ENCODE measurements at regions not wholly inside any gene's neighbourhood (a gene's known extent, or its start where the extent isn't known, plus 50 kb on each side); places are given as distances from the start of the nearest gene placed in this dataset.
"Not testable (repeated sequence)": the region's sequence is repeated elsewhere in the genome, so short reads cannot be mapped to it uniquely, and the experiment has no call there.

- no peaks in the 10 kb centered on the region for H3K36me3 Mint-ChIP-seq (ENCODE audit: low read depth)
- intact Hi-C loops (cut with micrococcal nuclease), result no loop called here
- H3K4me3 Mint-ChIP-seq, result no peak overlapping the region
- peak overlapping the region; percentile 59 for H3K27ac Mint-ChIP-seq
- DNase-seq (ENCODE audit: low spot score), result no peak
- no peaks in the 10 kb centered on the region for H3K9me3 Mint-ChIP-seq
- peaks cover 21% of the 10 kb centered on the region for H3K4me1 Mint-ChIP-seq (ENCODE audit: low read depth)
- peaks cover 12% of the 10 kb centered on the region for H3K27me3 Mint-ChIP-seq (ENCODE audit: insufficient read depth)
Measured at GRCh38 chr18:63071701-63072141, 247.8 kb downstream of the BCL2 start.

GRCh38 chr18:63070767-63071502 lies 248.6 kb downstream of the BCL2 start:
- peaks cover 21% of the 10 kb centered on the region for H3K4me1 Mint-ChIP-seq (ENCODE audit: low read depth)
- no peaks in the 10 kb centered on the region for H3K9me3 Mint-ChIP-seq
- peaks cover 11% of the 10 kb centered on the region for H3K27me3 Mint-ChIP-seq (ENCODE audit: insufficient read depth)
- no peak overlapping the region for H3K27ac Mint-ChIP-seq
- intact Hi-C loops (cut with micrococcal nuclease), result no loop called here
- H3K36me3 Mint-ChIP-seq (ENCODE audit: low read depth), result no peaks in the 10 kb centered on the region
- H3K4me3 Mint-ChIP-seq, result no peak overlapping the region
- no peak for DNase-seq (ENCODE audit: low spot score)

GRCh38 chr18:63069496-63069895 lies 250.1 kb downstream of the BCL2 start:
- Mint-ChIP-seq H3K4me3 (no peak overlapping the region), H3K27me3 (ENCODE audit: insufficient read depth) (peaks cover 9% of the 10 kb centered on the region), H3K36me3 (ENCODE audit: low read depth) (no peaks in the 10 kb centered on the region), H3K4me1 (ENCODE audit: low read depth) (peaks cover 9% of the 10 kb centered on the region), H3K9me3 (no peaks in the 10 kb centered on the region), H3K27ac (no peak overlapping the region)
- intact Hi-C loops (cut with micrococcal nuclease), result no loop called here
- no peak for DNase-seq (ENCODE audit: low spot score)

DNA sequence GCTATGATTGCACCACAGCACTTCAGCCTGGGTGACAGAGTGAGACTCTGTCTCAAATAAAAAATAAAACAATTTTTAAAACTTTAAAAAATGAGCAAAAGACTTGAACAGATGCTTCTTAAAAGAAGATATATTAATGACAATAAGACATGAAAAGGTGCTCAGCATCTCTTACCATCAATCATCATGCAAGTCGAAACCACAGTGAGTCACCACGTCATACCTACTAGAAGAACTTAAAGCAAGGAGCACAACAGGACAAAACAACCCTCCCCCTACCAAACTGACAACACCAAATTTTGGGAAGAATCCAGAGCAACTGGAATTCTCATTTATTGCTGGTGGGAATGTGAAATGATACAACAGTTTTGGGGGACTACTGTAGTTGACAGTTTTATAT lies 251.6 kb downstream of the BCL2 start:
- Mint-ChIP-seq H3K4me3 (no peak overlapping the region), H3K9me3 (no peaks in the 10 kb centered on the region), H3K4me1 (ENCODE audit: low read depth) (peaks cover 9% of the 10 kb centered on the region), H3K36me3 (ENCODE audit: low read depth) (no peaks in the 10 kb centered on the region), H3K27ac (no peak overlapping the region), H3K27me3 (ENCODE audit: insufficient read depth) (peaks cover 15% of the 10 kb centered on the region)
- no peak for DNase-seq (ENCODE audit: low spot score)
- intact Hi-C loops (cut with micrococcal nuclease), result no loop called here

DNA sequence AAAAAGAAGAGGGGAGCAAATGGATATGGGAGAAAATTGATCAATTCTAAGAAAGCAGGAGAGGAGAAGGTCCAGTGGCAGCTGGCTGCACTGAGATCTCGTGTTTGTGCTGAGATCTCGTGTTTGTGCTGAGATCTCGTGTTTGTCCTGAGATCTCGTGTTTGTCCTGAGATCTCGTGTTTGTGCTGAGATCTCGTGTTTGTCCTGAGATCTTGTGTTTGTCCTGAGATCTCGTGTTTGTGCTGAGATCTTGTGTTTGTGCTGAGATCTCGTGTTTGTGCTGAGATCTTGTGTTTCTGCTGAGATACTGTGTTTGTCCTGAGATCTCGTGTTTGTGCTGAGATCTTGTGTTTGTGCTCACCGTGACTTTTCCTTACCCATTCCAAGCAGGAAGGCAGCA lies 254.4 kb downstream of the BCL2 start:
- peaks cover 9% of the 10 kb centered on the region for H3K4me1 Mint-ChIP-seq (ENCODE audit: low read depth)
- peaks cover 20% of the 10 kb centered on the region for H3K27me3 Mint-ChIP-seq (ENCODE audit: insufficient read depth)
- H3K4me3 Mint-ChIP-seq, result no peak overlapping the region
- intact Hi-C loops (cut with micrococcal nuclease), result no loop called here
- DNase-seq (ENCODE audit: low spot score), result no peak
- no peak overlapping the region for H3K27ac Mint-ChIP-seq
- H3K9me3 Mint-ChIP-seq, result no peaks in the 10 kb centered on the region
- no peaks in the 10 kb centered on the region for H3K36me3 Mint-ChIP-seq (ENCODE audit: low read depth)

GRCh38 chr18:63063171-63063570 lies 256.4 kb downstream of the BCL2 start:
- Mint-ChIP-seq H3K27me3 (ENCODE audit: insufficient read depth) (peaks cover 16% of the 10 kb centered on the region), H3K4me1 (ENCODE audit: low read depth) (peaks cover 8% of the 10 kb centered on the region), H3K36me3 (ENCODE audit: low read depth) (no peaks in the 10 kb centered on the region), H3K9me3 (no peaks in the 10 kb centered on the region), H3K27ac (peak overlapping the region; percentile 37), H3K4me3 (no peak overlapping the region)
- intact Hi-C loops (cut with micrococcal nuclease), result no loop called here
- no peak for DNase-seq (ENCODE audit: low spot score)

- Mint-ChIP-seq H3K4me3 (no peak overlapping the region), H3K27ac (no peak overlapping the region)
- intact Hi-C loops (cut with micrococcal nuclease), result no loop called here
Measured at GRCh38 chr18:63062246-63062645, 257.3 kb downstream of the BCL2 start.

DNA sequence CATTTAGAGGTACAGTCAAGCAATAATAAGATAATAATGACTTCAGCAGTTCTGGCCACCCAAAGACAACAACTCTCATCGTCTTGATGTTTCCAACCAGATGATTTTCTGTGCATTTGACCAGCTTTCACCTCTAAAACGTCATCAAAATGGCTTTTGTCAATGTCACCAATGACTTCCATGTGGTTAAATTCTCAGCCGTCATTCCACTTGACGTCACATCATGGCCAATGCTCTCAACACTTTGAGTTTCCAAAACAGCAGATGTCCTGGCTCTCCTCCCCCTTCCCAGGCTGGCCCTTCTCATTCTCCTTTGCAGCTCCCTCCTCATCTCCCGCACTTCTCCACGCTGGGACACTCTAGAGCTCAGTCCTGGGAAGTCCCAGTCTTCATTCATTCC lies 258.3 kb downstream of the BCL2 start:
- intact Hi-C loops (cut with micrococcal nuclease), result no loop called here
- no peaks in the 10 kb centered on the region for H3K4me1 Mint-ChIP-seq (ENCODE audit: low read depth)
- no peaks in the 10 kb centered on the region for H3K36me3 Mint-ChIP-seq (ENCODE audit: low read depth)
- H3K27ac Mint-ChIP-seq, result no peak overlapping the region
- H3K4me3 Mint-ChIP-seq, result no peak overlapping the region
- H3K9me3 Mint-ChIP-seq, result no peaks in the 10 kb centered on the region
- peaks cover 20% of the 10 kb centered on the region for H3K27me3 Mint-ChIP-seq (ENCODE audit: insufficient read depth)
- no peak for DNase-seq (ENCODE audit: low spot score)

More at GRCh38 chr18:63062246-63062645, 257.3 kb downstream of the BCL2 start:
- Mint-ChIP-seq H3K4me1 (ENCODE audit: low read depth) (no peaks in the 10 kb centered on the region), H3K27me3 (ENCODE audit: insufficient read depth) (peaks cover 20% of the 10 kb centered on the region), H3K36me3 (ENCODE audit: low read depth) (no peaks in the 10 kb centered on the region), H3K9me3 (no peaks in the 10 kb centered on the region)
- no peak for DNase-seq (ENCODE audit: low spot score)

GRCh38 chr18:63058521-63058920 lies 261.0 kb downstream of the BCL2 start:
- H3K27ac Mint-ChIP-seq, result no peak overlapping the region
- no peak for DNase-seq (ENCODE audit: low spot score)
- H3K4me3 Mint-ChIP-seq, result no peak overlapping the region
- H3K27me3 Mint-ChIP-seq (ENCODE audit: insufficient read depth), result peaks cover 16% of the 10 kb centered on the region
- intact Hi-C loops (cut with micrococcal nuclease), result no loop called here
- H3K36me3 Mint-ChIP-seq (ENCODE audit: low read depth), result no peaks in the 10 kb centered on the region
- H3K9me3 Mint-ChIP-seq, result no peaks in the 10 kb centered on the region
- peaks cover 7% of the 10 kb centered on the region for H3K4me1 Mint-ChIP-seq (ENCODE audit: low read depth)

- Mint-ChIP-seq H3K27me3 (ENCODE audit: insufficient read depth) (peaks cover 12% of the 10 kb centered on the region), H3K4me1 (ENCODE audit: low read depth) (peaks cover 7% of the 10 kb centered on the region), H3K27ac (no peak overlapping the region), H3K4me3 (no peak overlapping the region), H3K36me3 (ENCODE audit: low read depth) (no peaks in the 10 kb centered on the region), H3K9me3 (no peaks in the 10 kb centered on the region)
- intact Hi-C loops (cut with micrococcal nuclease), result no loop called here
- DNase-seq (ENCODE audit: low spot score), result no peak
Measured at GRCh38 chr18:63057707-63058106, 261.9 kb downstream of the BCL2 start.

DNA sequence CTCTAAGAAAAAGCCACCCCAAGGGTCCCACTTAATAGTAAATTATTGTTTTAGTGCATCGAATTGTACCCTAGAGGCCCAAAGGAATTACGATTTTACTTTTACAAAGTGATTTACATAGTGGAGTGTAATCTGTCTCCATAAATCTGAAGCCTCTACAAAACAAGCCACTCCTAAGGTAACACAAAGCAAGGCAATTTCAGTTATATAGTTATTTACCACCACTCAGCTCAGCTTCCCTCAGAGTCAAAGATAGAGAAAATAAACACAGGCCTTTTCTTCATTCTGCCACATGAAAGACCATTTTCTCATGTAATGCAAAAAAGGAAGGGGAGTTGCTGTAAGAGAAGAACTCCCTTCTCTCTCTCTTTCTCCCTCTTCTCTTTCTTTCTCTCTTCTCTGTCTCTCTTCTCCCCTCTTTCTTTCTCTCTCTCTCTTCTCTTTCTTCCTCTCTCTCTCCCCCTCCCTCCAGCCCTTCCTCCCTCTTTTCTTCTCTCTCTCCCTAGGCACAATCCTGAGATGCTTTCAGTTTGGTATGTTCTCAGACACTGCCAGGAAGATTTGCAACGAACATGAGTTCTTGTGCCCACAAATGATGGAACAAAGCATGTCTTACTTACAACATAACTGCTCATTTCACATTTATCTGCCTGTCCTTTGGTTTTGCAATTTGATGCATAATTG lies 264.5 kb downstream of the BCL2 start:
- Mint-ChIP-seq H3K4me3 (no peak overlapping the region), H3K4me1 (ENCODE audit: low read depth) (peaks cover 32% of the 10 kb centered on the region), H3K36me3 (ENCODE audit: low read depth) (no peaks in the 10 kb centered on the region), H3K9me3 (no peaks in the 10 kb centered on the region), H3K27ac (no peak overlapping the region), H3K27me3 (ENCODE audit: insufficient read depth) (peaks cover 6% of the 10 kb centered on the region)
- no peak for DNase-seq (ENCODE audit: low spot score)
- intact Hi-C loops (cut with micrococcal nuclease), result no loop called here

DNA sequence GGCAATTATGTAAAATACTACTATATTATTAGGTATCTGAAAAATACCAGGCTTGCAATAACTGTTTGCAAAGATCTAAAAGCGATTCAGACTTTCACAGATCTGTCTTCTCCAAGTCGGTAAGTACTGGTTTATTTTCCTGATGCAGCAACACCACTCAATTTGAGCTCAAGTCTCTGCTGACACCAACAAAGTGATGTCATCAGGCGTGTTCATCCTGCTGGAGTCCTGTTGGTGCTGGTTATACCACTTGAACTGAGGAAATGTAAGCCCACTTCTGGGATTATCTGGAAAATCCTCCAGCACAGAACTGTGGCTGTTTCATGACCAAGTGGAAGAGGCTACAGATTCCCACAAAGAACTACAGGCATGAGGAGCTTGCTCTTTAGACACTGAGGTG lies 267.6 kb downstream of the BCL2 start:
- peaks cover 37% of the 10 kb centered on the region for H3K4me1 Mint-ChIP-seq (ENCODE audit: low read depth)
- intact Hi-C loops (cut with micrococcal nuclease), result no loop called here
- H3K27ac Mint-ChIP-seq, result no peak overlapping the region
- DNase-seq (ENCODE audit: low spot score), result no peak
- no peak overlapping the region for H3K4me3 Mint-ChIP-seq
- peaks cover 11% of the 10 kb centered on the region for H3K27me3 Mint-ChIP-seq (ENCODE audit: insufficient read depth)
- H3K9me3 Mint-ChIP-seq, result no peaks in the 10 kb centered on the region
- no peaks in the 10 kb centered on the region for H3K36me3 Mint-ChIP-seq (ENCODE audit: low read depth)

DNA sequence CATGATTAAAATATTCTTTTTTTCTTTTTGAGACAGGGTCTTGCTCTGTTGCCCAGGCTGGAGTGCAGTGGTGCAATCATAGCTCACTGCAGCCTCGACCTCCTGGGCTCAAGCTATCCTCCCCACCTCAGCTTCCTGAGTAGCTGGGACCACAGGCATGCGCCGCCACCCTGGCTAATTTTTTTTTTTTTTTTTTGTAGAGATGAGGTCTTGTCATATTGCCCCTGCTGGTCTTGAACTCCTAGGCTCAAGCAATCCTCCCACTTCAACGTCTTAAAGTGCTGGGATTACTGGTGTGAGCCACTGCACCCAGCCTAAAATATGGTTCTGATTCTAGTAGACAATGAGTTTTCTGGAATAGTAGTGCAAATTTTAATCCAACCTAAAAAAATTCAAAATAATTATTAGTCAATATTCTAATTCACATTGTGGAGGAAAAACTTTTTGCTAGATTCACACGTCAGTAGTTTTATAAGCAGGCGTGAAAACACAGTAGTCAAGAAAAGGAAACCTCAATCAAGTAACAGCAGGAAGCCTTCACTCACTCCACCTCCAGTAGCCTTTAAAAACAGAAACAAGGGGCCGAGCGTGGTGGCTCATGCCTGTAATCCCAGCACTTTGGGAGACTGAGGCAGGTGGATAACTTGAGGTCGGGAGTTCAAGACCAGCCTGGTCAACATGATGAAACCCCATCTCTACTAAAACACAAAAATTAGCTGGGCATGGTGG lies 268.7 kb downstream of the BCL2 start:
- intact Hi-C loops (cut with micrococcal nuclease); DNase-seq (ENCODE audit: low spot score); H3K36me3 Mint-ChIP-seq (ENCODE audit: low read depth); H3K9me3 Mint-ChIP-seq; H3K27ac Mint-ChIP-seq; H3K4me3 Mint-ChIP-seq: not testable (repeated sequence)
- H3K4me1 Mint-ChIP-seq (ENCODE audit: low read depth), result peaks cover 37% of the 10 kb centered on the region
- H3K27me3 Mint-ChIP-seq (ENCODE audit: insufficient read depth), result peaks cover 13% of the 10 kb centered on the region

All from activated T-helper 1 cell treated with anti-CD3 and anti-CD28 coated beads, Interleukin-12 subunit alpha, Interleukin-12 subunit beta, Interleukin-2, Interleukin-4 antibody, amounts not matched to agents 30 ng/mL and 10 ng/mL and 1 ng/mL, durations not matched to agents 14 hours and 24 hours and 36 hours (primary cell).